ENCODE measurements at regions not wholly inside any gene's neighbourhood (a gene's known extent, or its start where the extent isn't known, plus 50 kb on each side); places are given as distances from the start of the nearest gene placed in this dataset.

DNA sequence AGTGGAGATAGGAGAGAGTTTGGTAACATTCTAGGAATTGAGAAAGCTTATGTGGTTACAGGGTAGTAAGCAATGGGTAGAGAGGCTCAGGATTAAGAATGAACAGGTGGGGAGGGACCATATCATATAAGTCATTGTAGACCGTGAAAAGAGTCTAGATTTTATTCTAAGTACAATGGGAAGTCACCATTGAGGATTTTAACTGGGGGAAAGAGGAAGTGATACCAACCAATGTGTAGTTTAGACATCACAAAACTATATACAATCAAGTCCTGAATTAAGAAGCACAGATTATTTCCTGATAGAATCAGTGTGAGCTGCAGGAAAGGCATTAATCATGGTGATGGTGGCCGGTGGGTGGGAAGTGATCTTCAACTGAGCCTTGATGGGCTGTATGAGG, 178.3 kb upstream of the ZIC3 start:
- TF ChIP-seq, protein P1, sequence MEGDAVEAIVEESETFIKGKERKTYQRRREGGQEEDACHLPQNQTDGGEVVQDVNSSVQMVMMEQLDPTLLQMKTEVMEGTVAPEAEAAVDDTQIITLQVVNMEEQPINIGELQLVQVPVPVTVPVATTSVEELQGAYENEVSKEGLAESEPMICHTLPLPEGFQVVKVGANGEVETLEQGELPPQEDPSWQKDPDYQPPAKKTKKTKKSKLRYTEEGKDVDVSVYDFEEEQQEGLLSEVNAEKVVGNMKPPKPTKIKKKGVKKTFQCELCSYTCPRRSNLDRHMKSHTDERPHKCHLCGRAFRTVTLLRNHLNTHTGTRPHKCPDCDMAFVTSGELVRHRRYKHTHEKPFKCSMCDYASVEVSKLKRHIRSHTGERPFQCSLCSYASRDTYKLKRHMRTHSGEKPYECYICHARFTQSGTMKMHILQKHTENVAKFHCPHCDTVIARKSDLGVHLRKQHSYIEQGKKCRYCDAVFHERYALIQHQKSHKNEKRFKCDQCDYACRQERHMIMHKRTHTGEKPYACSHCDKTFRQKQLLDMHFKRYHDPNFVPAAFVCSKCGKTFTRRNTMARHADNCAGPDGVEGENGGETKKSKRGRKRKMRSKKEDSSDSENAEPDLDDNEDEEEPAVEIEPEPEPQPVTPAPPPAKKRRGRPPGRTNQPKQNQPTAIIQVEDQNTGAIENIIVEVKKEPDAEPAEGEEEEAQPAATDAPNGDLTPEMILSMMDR (IDR thresholded peaks at IDR 0.05): no peak
- no peak for TF ChIP-seq POLR2A (IDR thresholded peaks at IDR 0.05)
- no peak for TF ChIP-seq POLR2AphosphoS5 (IDR thresholded peaks at IDR 0.05; ENCODE audit: insufficient read depth in 1 of 2, low read depth in 1 of 2)
